ENCODE measurements at regions not wholly inside any gene's neighbourhood (a gene's known extent, or its start where the extent isn't known, plus 50 kb on each side); places are given as distances from the start of the nearest gene placed in this dataset.
A peak's percentile ranks its signal among the peaks of the same experiment; 100 is the strongest.

- 94% methylated on average over 2 of the region's 2 CpGs; no CpG with 5 or more reads in 1 of the 2 experiments for WGBS, 2 experiments (ENCODE audit: insufficient coverage in 1 of 2, insufficient read length in 1 of 2)
- H3K36me3 Mint-ChIP-seq (ENCODE audit: low read depth): no peaks in the 10 kb centered on the region
- no peak for TF ChIP-seq CTCF (conservative IDR thresholded peaks at IDR 0.05)
- H3K4me3 Mint-ChIP-seq: no peak overlapping the region
- Histone ChIP-seq H3K36me3 (ENCODE audit: control insufficient read depth, insufficient read depth, low read length) (no peaks in the 10 kb centered on the region), H3K4me1 (ENCODE audit: control insufficient read depth, insufficient read depth, low read length) (no peaks in the 10 kb centered on the region), H3K9ac (ENCODE audit: extremely low read depth, low read length, poor library complexity, severe bottlenecking) (no peak overlapping the region), H3K4me3 (ENCODE audit: low read length) (no peak overlapping the region), H3K9me3 (ENCODE audit: control insufficient read depth, low read length) (no peaks in the 10 kb centered on the region), H3K27ac (ENCODE audit: low read depth, low read length) (no peak overlapping the region), H3K27me3 (ENCODE audit: control insufficient read depth, insufficient read depth, low read length, poor library complexity, severe bottlenecking) (no peaks in the 10 kb centered on the region)
- H3K27ac Mint-ChIP-seq: no peak overlapping the region
- no peaks in the 10 kb centered on the region for H3K4me1 Mint-ChIP-seq
- no peak for DNase-seq
- H3K27me3 Mint-ChIP-seq (ENCODE audit: insufficient read depth): no peaks in the 10 kb centered on the region
- H3K9me3 Mint-ChIP-seq: no peaks in the 10 kb centered on the region
These were observed 710.2 kb upstream of the POU3F2 start for GRCh38 chr6:98124171-98124570.

- H3K4me1 Mint-ChIP-seq: peaks cover 7% of the 10 kb centered on the region
- H3K9me3 Mint-ChIP-seq: no peaks in the 10 kb centered on the region
- H3K36me3 Mint-ChIP-seq (ENCODE audit: low read depth): no peaks in the 10 kb centered on the region
- no peak overlapping the region for H3K4me3 ChIP-seq (ENCODE audit: low read length)
- no peaks in the 10 kb centered on the region for H3K4me1 ChIP-seq (ENCODE audit: control insufficient read depth, insufficient read depth, low read length)
- no peak overlapping the region for H3K27ac ChIP-seq (ENCODE audit: low read depth, low read length)
- peak overlapping the region; percentile 36 for H3K27ac Mint-ChIP-seq
- no peaks in the 10 kb centered on the region for H3K9me3 ChIP-seq (ENCODE audit: control insufficient read depth, low read length)
- no peaks in the 10 kb centered on the region for H3K27me3 Mint-ChIP-seq (ENCODE audit: insufficient read depth)
- TF ChIP-seq CTCF (conservative IDR thresholded peaks at IDR 0.05): no peak
- DNase-seq: no peak
- no peak overlapping the region for H3K9ac ChIP-seq (ENCODE audit: extremely low read depth, low read length, poor library complexity, severe bottlenecking)
- H3K4me3 Mint-ChIP-seq: no peak overlapping the region
- no peaks in the 10 kb centered on the region for H3K36me3 ChIP-seq (ENCODE audit: control insufficient read depth, insufficient read depth, low read length)
- no peaks in the 10 kb centered on the region for H3K27me3 ChIP-seq (ENCODE audit: control insufficient read depth, insufficient read depth, low read length, poor library complexity, severe bottlenecking)
- 74 to 89% methylated on average over 2 to 5 of the region's 5 CpGs for WGBS, 2 experiments (ENCODE audit: insufficient coverage in 1 of 2, insufficient read length in 1 of 2)
These were observed 702.9 kb upstream of the POU3F2 start for GRCh38 chr6:98131290-98131990.

- peaks cover 6% of the 10 kb centered on the region for H3K9me3 ChIP-seq (ENCODE audit: control insufficient read depth, low read length)
- WGBS, 2 experiments (ENCODE audit: insufficient coverage in 1 of 2, insufficient read length in 1 of 2): 23% methylated on average over 3 of the region's 4 CpGs; no CpG with 5 or more reads in 1 of the 2 experiments
- no peak overlapping the region for H3K27ac Mint-ChIP-seq
- H3K4me1 Mint-ChIP-seq: peaks cover 18% of the 10 kb centered on the region
- H3K36me3 ChIP-seq (ENCODE audit: control insufficient read depth, insufficient read depth, low read length): no peaks in the 10 kb centered on the region
- H3K4me3 ChIP-seq (ENCODE audit: low read length): no peak overlapping the region
- H3K9ac ChIP-seq (ENCODE audit: extremely low read depth, low read length, poor library complexity, severe bottlenecking): no peak overlapping the region
- no peaks in the 10 kb centered on the region for H3K27me3 ChIP-seq (ENCODE audit: control insufficient read depth, insufficient read depth, low read length, poor library complexity, severe bottlenecking)
- peaks cover 3% of the 10 kb centered on the region for H3K36me3 Mint-ChIP-seq (ENCODE audit: low read depth)
- H3K4me1 ChIP-seq (ENCODE audit: control insufficient read depth, insufficient read depth, low read length): peaks cover 3% of the 10 kb centered on the region
- DNase-seq: peak; percentile 43
- no peak overlapping the region for H3K4me3 Mint-ChIP-seq
- peaks cover 7% of the 10 kb centered on the region for H3K9me3 Mint-ChIP-seq
- H3K27me3 Mint-ChIP-seq (ENCODE audit: insufficient read depth): no peaks in the 10 kb centered on the region
- no peak for TF ChIP-seq CTCF (conservative IDR thresholded peaks at IDR 0.05)
- H3K27ac ChIP-seq (ENCODE audit: low read depth, low read length): peak overlapping the region; percentile 85
These were observed 698.0 kb upstream of the POU3F2 start for GRCh38 chr6:98136333-98136732.
